WI38 (cell line): ENCODE measurements at regions not wholly inside any gene's neighbourhood (a gene's known extent, or its start where the extent isn't known, plus 50 kb on each side); places are given as distances from the start of the nearest gene placed in this dataset.

Experiments used
- H3K4me3 ChIP-seq: 2 replicates; pipeline ENCODE4 v1.5.1; 2011; ENCODE audit warnings: low read depth, mild to moderate bottlenecking, control low read depth, low read length
- TF ChIP-seq, protein P1 (sequence below): IDR thresholded peaks from 2 replicates; pipeline ENCODE4 v1.5.1; 2012; ENCODE audit warnings: low read depth, mild to moderate bottlenecking, control low read depth, low read length

GRCh38 chr5:99000876-99001275 is 72.1 kb upstream of the CHD1 start:
- H3K4me3 ChIP-seq, result no peak overlapping the region
- TF ChIP-seq, protein P1, sequence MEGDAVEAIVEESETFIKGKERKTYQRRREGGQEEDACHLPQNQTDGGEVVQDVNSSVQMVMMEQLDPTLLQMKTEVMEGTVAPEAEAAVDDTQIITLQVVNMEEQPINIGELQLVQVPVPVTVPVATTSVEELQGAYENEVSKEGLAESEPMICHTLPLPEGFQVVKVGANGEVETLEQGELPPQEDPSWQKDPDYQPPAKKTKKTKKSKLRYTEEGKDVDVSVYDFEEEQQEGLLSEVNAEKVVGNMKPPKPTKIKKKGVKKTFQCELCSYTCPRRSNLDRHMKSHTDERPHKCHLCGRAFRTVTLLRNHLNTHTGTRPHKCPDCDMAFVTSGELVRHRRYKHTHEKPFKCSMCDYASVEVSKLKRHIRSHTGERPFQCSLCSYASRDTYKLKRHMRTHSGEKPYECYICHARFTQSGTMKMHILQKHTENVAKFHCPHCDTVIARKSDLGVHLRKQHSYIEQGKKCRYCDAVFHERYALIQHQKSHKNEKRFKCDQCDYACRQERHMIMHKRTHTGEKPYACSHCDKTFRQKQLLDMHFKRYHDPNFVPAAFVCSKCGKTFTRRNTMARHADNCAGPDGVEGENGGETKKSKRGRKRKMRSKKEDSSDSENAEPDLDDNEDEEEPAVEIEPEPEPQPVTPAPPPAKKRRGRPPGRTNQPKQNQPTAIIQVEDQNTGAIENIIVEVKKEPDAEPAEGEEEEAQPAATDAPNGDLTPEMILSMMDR, result no peak

DNA sequence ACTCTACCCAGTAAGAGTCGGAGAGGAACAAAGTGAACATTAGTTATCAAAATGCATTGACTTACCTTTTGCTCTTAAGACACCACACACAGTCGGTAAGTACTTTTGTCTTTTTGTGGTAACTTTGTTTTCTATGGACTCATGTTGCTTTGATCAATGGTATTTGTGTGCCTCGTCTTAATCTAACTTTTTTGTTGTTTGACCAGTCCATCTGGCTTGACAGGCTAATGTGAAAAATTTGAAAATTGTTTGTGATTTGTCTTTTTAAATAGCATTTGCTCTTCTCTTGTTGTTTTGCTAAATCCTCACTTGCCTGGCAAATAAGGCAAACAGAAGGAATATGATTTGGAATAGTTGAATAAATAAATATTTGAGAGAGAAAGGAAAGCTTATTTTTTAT is 71.4 kb upstream of the CHD1 start:
- TF ChIP-seq, protein P1, result no peak
- no peak overlapping the region for H3K4me3 ChIP-seq

- no peak overlapping the region for H3K4me3 ChIP-seq
- TF ChIP-seq, protein P1, result no peak
Measured at GRCh38 chr5:98999631-99000030, 70.8 kb upstream of the CHD1 start.

- TF ChIP-seq, protein P1, result no peak
Measured at GRCh38 chr5:98997000-98997399, 68.2 kb upstream of the CHD1 start.

GRCh38 chr5:98994611-98995010 is 65.8 kb upstream of the CHD1 start:
- no peak overlapping the region for H3K4me3 ChIP-seq
- TF ChIP-seq, protein P1, result no peak

More at GRCh38 chr5:98997000-98997399, 68.2 kb upstream of the CHD1 start:
- H3K4me3 ChIP-seq, result no peak overlapping the region

- TF ChIP-seq, protein P1, result no peak
- H3K4me3 ChIP-seq, result no peak overlapping the region
Measured at GRCh38 chr5:98993512-98993911, 64.7 kb upstream of the CHD1 start.

DNA sequence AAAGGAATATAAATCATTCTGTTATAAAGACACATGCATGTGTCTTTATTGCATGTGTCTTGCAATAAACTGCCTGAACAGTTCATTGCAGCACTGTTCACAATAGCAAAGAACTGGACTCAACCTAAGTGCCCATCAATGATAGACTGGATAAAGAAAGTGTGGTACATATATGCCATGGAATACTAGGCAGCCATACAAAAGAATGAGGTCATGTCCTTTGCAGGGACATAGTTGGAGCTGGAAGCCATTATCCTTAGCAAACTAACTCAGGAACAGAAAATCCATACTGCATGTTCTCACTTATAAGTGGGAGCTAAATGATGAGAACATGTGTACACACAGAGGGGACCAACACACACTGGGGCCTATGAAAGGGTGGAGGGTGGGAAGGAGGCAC is 63.7 kb upstream of the CHD1 start:
- H3K4me3 ChIP-seq, result no peak overlapping the region

More for the DNA sequence above, 63.7 kb upstream of the CHD1 start:
- TF ChIP-seq, protein P1, result no peak
